Liver (tissue), 8 donors: ENCODE measurements at regions not wholly inside any gene's neighbourhood (a gene's known extent, or its start where the extent isn't known, plus 50 kb on each side); places are given as distances from the start of the nearest gene placed in this dataset.

ENCODE experiments used
- DNase-seq: peaks from one replicate; pipeline ENCODE4 v3.0.0-alpha.2; 2017; ENCODE audit warnings: low spot score
- H3K27ac ChIP-seq, 2 donors: one replicate each; pipeline ENCODE4 v1.7.0; 2013; ENCODE audit warnings: inconsistent platforms in 2 of 2, low read length in 2 of 2, control low read depth in 1 of 2, low read depth in 1 of 2, mild to moderate bottlenecking in 1 of 2
- H3K27me3 ChIP-seq, 4 donors: one replicate each; pipeline versions ENCODE4 v1.6.1 to v1.7.0; 2013; ENCODE audit warnings: low read length in 3 of 4, inconsistent platforms in 1 of 4, mild to moderate bottlenecking in 1 of 4, moderate library complexity in 1 of 4; ENCODE audit not compliant: control insufficient read depth in 4 of 4, insufficient read depth in 4 of 4
- H3K36me3 ChIP-seq, 4 donors: one replicate each; pipeline versions ENCODE4 v1.6.1 to v1.7.0; 2013; ENCODE audit warnings: low read length in 3 of 4, mild to moderate bottlenecking in 3 of 4, low read depth in 1 of 4, moderate library complexity in 1 of 4; ENCODE audit not compliant: control insufficient read depth in 4 of 4, insufficient read depth in 3 of 4
- H3K4me1 ChIP-seq, 4 donors: one replicate each; pipeline versions ENCODE4 v1.6.1 to v1.7.0; 2013; ENCODE audit warnings: low read length in 3 of 4, mild to moderate bottlenecking in 3 of 4, moderate library complexity in 1 of 4; ENCODE audit not compliant: control insufficient read depth in 4 of 4, insufficient read depth in 4 of 4
- H3K4me3 ChIP-seq, 3 donors: one replicate each; pipeline versions ENCODE4 v1.6.1 to v1.7.0; 2013; ENCODE audit warnings: low read length in 3 of 3, control low read depth in 1 of 3, low read depth in 1 of 3, mild to moderate bottlenecking in 1 of 3
- H3K9ac ChIP-seq, 2 donors: one replicate each; pipeline ENCODE4 v1.7.0; 2013; ENCODE audit warnings: low read length in 2 of 2, mild to moderate bottlenecking in 2 of 2, moderate library complexity in 2 of 2, control low read depth in 1 of 2, low read depth in 1 of 2
- H3K9me3 ChIP-seq, 4 donors: one replicate each; pipeline versions ENCODE4 v1.6.1 to v1.7.0; 2013; ENCODE audit warnings: low read length in 3 of 4; ENCODE audit not compliant: control insufficient read depth in 4 of 4
- EGR1 ChIP-seq, 2 donors: IDR thresholded peaks; 2 replicates each; pipeline ENCODE4 v1.6.1; 2016 to 2018; ENCODE audit warnings: antibody characterized with exemption in 2 of 2, low read depth in 2 of 2
- FOXA1 ChIP-seq: IDR thresholded peaks from 2 replicates; pipeline ENCODE4 v1.6.1; 2016; ENCODE audit warnings: antibody characterized with exemption
- GABPA ChIP-seq, 2 donors: IDR thresholded peaks in 1 of 2; conservative IDR thresholded peaks in 1 of 2; 2 replicates each; pipeline ENCODE4 v1.6.1; 2016; ENCODE audit warnings: antibody characterized with exemption in 2 of 2, mild to moderate bottlenecking in 1 of 2, moderate library complexity in 1 of 2
- HNF4A ChIP-seq, 2 donors: conservative IDR thresholded peaks; 2 replicates each; pipeline ENCODE4 v1.6.1; 2016; ENCODE audit warnings: antibody characterized with exemption in 2 of 2, mild to moderate bottlenecking in 2 of 2
- HNF4G ChIP-seq: IDR thresholded peaks from 2 replicates; pipeline ENCODE4 v1.6.1; 2016; ENCODE audit warnings: antibody characterized with exemption
- NR2F2 ChIP-seq: IDR thresholded peaks from 2 replicates; pipeline ENCODE4 v1.6.1; 2016; ENCODE audit warnings: antibody characterized with exemption
- RAD21 ChIP-seq, 2 donors: IDR thresholded peaks; 2 replicates each; pipeline ENCODE4 v1.6.1; 2016; ENCODE audit warnings: antibody characterized with exemption in 2 of 2, mild to moderate bottlenecking in 2 of 2
- RXRA ChIP-seq, 2 donors: IDR thresholded peaks; 2 replicates each; pipeline ENCODE4 v1.6.1; 2017 to 2018; ENCODE audit warnings: antibody characterized with exemption in 2 of 2, mild to moderate bottlenecking in 1 of 2
- SP1 ChIP-seq: IDR thresholded peaks from 2 replicates; pipeline ENCODE4 v1.6.1; 2018; ENCODE audit warnings: antibody characterized with exemption, mild to moderate bottlenecking
- TAF1 ChIP-seq: conservative IDR thresholded peaks from 2 replicates; pipeline ENCODE4 v1.6.1; 2016; ENCODE audit warnings: antibody characterized with exemption, mild to moderate bottlenecking
- YY1 ChIP-seq: IDR thresholded peaks from 2 replicates; pipeline ENCODE4 v1.6.1; 2016; ENCODE audit warnings: antibody characterized with exemption, mild to moderate bottlenecking
- WGBS: extraction: QIAGEN DNeasy Blood & Tissue Kit; methylation state at CpG from one replicate; pipeline ENCODE4 v1.1.7; 2013; 5-methylcytosine and 5-hydroxymethylcytosine counted together
- TF ChIP-seq, protein P1 (sequence below): IDR thresholded peaks from 2 replicates; pipeline ENCODE4 v1.6.1; 2016; ENCODE audit warnings: antibody characterized with exemption, mild to moderate bottlenecking
- TF ChIP-seq, protein P2 (sequence below): IDR thresholded peaks from 2 replicates; pipeline ENCODE4 v1.6.1; 2016; ENCODE audit warnings: antibody characterized with exemption
- TF ChIP-seq, protein P3 (sequence below): IDR thresholded peaks from 2 replicates; pipeline ENCODE4 v1.6.1; 2016; ENCODE audit warnings: antibody characterized with exemption
- TF ChIP-seq, protein P4 (sequence below): IDR thresholded peaks from 2 replicates; pipeline ENCODE4 v1.6.1; 2016; ENCODE audit warnings: antibody characterized with exemption
- TF ChIP-seq, protein P5 (sequence below): fragments of 150-350 bp; IDR thresholded peaks from 2 replicates; pipeline ENCODE4 v1.5.1; 2017; ENCODE audit warnings: improper control_type of control experiment, low read depth, low read length; ENCODE audit not compliant: missing input control
- donor health status: healthy.
- donor health status: healthy.
- donor health status: healthy.
- donor health status: healthy.
- donor health status: healthy.

DNA sequence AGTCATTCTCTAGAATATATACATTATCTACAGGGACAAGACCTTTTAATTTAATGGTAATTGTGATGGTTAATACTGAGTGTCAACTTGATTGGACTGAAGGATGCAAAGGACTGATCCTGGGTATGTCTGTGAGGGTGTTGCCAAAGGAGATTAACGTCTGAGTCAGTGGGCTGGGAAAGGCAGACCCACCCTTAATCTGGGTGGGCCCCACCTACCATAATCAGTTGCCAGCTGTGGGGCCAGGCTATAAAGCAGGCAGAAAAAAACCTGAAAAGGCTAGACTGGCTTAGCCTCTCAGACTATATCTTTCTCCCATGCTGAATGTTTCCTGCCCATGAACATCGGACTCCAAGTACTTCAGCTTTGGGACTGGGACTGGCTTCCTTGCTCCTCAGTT lies 112.2 kb upstream of the SMC2 start (continued):
- TF ChIP-seq, protein P1, sequence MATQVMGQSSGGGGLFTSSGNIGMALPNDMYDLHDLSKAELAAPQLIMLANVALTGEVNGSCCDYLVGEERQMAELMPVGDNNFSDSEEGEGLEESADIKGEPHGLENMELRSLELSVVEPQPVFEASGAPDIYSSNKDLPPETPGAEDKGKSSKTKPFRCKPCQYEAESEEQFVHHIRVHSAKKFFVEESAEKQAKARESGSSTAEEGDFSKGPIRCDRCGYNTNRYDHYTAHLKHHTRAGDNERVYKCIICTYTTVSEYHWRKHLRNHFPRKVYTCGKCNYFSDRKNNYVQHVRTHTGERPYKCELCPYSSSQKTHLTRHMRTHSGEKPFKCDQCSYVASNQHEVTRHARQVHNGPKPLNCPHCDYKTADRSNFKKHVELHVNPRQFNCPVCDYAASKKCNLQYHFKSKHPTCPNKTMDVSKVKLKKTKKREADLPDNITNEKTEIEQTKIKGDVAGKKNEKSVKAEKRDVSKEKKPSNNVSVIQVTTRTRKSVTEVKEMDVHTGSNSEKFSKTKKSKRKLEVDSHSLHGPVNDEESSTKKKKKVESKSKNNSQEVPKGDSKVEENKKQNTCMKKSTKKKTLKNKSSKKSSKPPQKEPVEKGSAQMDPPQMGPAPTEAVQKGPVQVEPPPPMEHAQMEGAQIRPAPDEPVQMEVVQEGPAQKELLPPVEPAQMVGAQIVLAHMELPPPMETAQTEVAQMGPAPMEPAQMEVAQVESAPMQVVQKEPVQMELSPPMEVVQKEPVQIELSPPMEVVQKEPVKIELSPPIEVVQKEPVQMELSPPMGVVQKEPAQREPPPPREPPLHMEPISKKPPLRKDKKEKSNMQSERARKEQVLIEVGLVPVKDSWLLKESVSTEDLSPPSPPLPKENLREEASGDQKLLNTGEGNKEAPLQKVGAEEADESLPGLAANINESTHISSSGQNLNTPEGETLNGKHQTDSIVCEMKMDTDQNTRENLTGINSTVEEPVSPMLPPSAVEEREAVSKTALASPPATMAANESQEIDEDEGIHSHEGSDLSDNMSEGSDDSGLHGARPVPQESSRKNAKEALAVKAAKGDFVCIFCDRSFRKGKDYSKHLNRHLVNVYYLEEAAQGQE, result no peak

DNA sequence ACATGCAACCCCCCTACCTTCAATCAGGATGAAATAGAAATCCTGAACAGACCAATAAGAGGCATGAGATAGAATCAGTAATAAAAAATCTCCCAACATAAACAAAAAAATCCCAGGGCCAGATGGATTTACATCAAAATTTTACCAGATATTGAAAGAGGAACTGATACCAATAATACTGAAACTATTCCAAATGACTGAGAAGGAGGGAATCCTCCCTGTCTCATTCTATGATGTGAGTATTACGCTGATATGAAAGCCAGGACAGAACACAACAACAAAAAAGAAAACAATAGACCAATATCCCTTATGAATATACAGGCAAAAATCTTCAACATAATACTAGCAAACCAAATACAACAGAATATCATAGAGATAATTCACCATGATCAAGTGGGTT lies 109.0 kb upstream of the SMC2 start:
- no peak for TF ChIP-seq RXRA (IDR thresholded peaks at IDR 0.05)
- no peak for TF ChIP-seq YY1
- TF ChIP-seq, protein P2, sequence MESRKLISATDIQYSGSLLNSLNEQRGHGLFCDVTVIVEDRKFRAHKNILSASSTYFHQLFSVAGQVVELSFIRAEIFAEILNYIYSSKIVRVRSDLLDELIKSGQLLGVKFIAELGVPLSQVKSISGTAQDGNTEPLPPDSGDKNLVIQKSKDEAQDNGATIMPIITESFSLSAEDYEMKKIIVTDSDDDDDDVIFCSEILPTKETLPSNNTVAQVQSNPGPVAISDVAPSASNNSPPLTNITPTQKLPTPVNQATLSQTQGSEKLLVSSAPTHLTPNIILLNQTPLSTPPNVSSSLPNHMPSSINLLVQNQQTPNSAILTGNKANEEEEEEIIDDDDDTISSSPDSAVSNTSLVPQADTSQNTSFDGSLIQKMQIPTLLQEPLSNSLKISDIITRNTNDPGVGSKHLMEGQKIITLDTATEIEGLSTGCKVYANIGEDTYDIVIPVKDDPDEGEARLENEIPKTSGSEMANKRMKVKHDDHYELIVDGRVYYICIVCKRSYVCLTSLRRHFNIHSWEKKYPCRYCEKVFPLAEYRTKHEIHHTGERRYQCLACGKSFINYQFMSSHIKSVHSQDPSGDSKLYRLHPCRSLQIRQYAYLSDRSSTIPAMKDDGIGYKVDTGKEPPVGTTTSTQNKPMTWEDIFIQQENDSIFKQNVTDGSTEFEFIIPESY, result no peak
- no peak for TF ChIP-seq HNF4G
- TF ChIP-seq GABPA (IDR thresholded peaks at IDR 0.05 in 1 of 2, conservative IDR thresholded peaks at IDR 0.05 in 1 of 2), result no peak
- TF ChIP-seq, protein P3, sequence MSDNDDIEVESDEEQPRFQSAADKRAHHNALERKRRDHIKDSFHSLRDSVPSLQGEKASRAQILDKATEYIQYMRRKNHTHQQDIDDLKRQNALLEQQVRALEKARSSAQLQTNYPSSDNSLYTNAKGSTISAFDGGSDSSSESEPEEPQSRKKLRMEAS, result no peak
- no peaks in the 10 kb centered on the region for H3K36me3 ChIP-seq
- DNase-seq, result no peak
- peaks cover 0 to 1% (median 0%) of the 10 kb centered on the region in 4 donors for H3K27me3 ChIP-seq
- 64% methylated on average over 1 of the region's 1 CpG for WGBS
- H3K9me3 ChIP-seq, result peaks cover 0 to 2% (median 0%) of the 10 kb centered on the region in 4 donors
- no peak overlapping the region for H3K27ac ChIP-seq
- no peak overlapping the region for H3K9ac ChIP-seq
- H3K4me1 ChIP-seq, result no peaks in the 10 kb centered on the region
- no peak overlapping the region for H3K4me3 ChIP-seq

DNA sequence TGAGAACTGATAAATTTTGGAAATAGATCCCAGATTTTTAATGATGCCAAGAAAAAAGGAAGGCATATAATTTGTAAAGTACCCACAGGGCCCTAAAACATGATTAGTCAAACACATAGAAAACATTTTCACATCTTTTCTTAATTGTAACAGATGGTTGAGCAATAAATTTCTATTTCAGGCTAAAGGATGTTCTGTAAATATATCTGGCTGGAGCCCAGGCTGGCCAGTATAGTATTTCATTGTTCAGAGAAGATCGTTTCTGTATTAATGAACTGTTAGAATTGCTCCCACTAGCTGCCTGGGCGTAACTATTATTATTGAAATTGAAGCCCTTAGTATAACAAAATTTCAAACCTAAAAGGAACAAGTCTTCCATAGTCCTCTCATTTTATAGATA lies 105.3 kb upstream of the SMC2 start:
- Histone ChIP-seq H3K4me3 (no peak overlapping the region), H3K4me1 (no peaks in the 10 kb centered on the region), H3K9ac (no peak overlapping the region), H3K9me3 (peaks cover 0 to 2% (median 0%) of the 10 kb centered on the region in 4 donors), H3K36me3 (no peaks in the 10 kb centered on the region), H3K27me3 (peaks cover 0 to 3% (median 0%) of the 10 kb centered on the region in 4 donors), H3K27ac (no peak overlapping the region)
- TF ChIP-seq GABPA (IDR thresholded peaks at IDR 0.05 in 1 of 2, conservative IDR thresholded peaks at IDR 0.05 in 1 of 2) (no peak), RAD21 (IDR thresholded peaks at IDR 0.05) (no peak), NR2F2 (no peak), HNF4A (conservative IDR thresholded peaks at IDR 0.05) (no peak), EGR1 (IDR thresholded peaks at IDR 0.05; ENCODE audit: low read depth in 2 of 2) (no peak), RXRA (IDR thresholded peaks at IDR 0.05) (no peak), FOXA1 (no peak), YY1 (no peak), HNF4G (no peak), SP1 (no peak), TAF1 (no peak)
- TF ChIP-seq, protein P4, sequence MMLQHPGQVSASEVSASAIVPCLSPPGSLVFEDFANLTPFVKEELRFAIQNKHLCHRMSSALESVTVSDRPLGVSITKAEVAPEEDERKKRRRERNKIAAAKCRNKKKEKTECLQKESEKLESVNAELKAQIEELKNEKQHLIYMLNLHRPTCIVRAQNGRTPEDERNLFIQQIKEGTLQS, result no peak
- TF ChIP-seq, protein P5, sequence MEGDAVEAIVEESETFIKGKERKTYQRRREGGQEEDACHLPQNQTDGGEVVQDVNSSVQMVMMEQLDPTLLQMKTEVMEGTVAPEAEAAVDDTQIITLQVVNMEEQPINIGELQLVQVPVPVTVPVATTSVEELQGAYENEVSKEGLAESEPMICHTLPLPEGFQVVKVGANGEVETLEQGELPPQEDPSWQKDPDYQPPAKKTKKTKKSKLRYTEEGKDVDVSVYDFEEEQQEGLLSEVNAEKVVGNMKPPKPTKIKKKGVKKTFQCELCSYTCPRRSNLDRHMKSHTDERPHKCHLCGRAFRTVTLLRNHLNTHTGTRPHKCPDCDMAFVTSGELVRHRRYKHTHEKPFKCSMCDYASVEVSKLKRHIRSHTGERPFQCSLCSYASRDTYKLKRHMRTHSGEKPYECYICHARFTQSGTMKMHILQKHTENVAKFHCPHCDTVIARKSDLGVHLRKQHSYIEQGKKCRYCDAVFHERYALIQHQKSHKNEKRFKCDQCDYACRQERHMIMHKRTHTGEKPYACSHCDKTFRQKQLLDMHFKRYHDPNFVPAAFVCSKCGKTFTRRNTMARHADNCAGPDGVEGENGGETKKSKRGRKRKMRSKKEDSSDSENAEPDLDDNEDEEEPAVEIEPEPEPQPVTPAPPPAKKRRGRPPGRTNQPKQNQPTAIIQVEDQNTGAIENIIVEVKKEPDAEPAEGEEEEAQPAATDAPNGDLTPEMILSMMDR, result no peak
- TF ChIP-seq, protein P2, result no peak
- WGBS, result 72% methylated on average over 2 of the region's 2 CpGs
- DNase-seq, result no peak
